ENCODE measurements at regions not wholly inside any gene's neighbourhood (a gene's known extent, or its start where the extent isn't known, plus 50 kb on each side); places are given as distances from the start of the nearest gene placed in this dataset.
"Not testable (repeated sequence)": the region's sequence is repeated elsewhere in the genome, so short reads cannot be mapped to it uniquely, and the experiment has no call there.

DNA sequence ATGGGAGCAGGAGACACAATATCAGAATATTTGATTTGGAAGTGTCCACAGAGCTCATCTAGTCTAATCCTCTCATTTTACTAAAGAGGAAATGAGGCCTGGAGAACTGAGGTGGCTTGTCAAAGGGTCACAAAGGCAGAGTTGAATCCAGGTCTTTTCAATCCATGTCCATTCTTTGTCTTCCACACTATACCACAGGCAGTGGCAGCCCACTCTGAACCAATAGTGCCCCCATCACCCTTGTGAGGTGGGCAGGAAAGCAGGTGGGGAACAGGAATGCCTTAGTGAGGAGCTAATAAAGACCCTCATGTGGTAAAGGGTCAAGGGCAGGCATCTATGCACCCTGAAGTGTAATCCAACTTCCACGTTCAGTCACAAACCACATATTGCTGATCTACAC lies 134.8 kb upstream of the EGLN3 start:
- DNase-seq = no peak

DNA sequence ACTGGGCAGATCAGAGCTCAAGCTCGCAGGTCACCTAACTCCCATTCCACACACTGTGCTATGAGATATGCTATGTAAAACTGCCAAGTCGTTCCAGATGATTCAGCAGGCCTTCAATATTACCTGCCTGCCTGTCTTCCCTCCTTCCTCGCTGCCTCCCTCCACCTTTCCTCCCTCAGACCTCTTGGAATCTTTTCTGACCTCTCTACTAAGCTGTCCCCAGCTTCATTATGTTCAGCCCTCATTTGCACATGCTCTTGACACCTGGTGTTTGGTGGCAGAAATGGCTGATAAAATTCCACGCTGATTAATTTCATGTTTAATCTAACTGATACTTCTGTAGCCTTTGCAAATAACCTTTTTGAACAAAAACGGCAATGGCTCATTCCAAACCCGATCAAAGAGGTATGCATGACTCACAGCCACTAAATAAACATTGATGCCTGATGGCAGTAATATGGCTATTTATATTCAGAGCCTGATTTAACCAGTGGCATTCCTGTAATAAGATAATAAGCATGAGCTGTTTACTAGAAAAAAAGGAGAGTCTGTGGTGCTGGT lies 130.8 kb upstream of the EGLN3 start:
- no peak for DNase-seq

DNA sequence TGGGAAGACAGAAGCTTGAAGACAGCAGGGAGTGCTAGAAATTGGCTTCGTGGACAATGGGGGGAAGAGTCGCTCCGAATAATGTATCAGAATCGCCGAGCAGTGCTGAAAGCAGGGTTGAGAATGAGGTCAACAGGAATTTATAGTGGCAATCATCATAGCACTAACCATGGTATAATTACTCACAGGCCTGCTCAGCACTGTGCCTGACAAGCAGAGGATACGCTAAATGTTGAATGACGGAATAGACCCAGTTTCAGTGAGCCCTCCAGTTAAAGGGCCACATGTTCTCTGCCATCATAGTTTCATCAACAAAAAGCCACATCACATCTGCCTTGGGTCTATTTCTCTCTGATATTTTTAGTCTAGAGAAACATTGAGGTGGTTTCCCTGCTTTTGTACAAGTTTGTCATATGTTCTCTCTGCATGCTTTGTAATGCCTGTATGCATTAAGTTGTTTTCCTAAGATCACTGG lies 130.3 kb upstream of the EGLN3 start:
- DNase-seq = no peak

DNA sequence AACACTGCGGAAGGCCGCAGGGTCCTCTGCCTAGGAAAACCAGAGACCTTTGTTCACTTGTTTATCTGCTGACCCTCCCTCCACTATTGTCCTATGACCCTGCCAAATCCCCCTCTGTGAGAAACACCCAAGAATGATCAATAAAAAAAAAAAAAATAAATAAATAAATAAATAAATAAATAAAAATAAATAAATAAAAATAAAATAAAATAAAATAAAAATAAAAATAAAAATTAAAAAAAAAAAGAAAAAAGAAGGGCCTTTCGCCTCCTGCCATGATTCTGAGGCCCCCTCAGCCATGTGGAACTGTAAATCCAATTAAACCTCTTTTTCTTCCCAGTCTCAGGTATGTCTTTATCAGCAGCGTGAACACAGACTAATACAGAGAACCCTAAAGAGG lies 128.8 kb upstream of the EGLN3 start:
- not testable (repeated sequence) for DNase-seq

DNA sequence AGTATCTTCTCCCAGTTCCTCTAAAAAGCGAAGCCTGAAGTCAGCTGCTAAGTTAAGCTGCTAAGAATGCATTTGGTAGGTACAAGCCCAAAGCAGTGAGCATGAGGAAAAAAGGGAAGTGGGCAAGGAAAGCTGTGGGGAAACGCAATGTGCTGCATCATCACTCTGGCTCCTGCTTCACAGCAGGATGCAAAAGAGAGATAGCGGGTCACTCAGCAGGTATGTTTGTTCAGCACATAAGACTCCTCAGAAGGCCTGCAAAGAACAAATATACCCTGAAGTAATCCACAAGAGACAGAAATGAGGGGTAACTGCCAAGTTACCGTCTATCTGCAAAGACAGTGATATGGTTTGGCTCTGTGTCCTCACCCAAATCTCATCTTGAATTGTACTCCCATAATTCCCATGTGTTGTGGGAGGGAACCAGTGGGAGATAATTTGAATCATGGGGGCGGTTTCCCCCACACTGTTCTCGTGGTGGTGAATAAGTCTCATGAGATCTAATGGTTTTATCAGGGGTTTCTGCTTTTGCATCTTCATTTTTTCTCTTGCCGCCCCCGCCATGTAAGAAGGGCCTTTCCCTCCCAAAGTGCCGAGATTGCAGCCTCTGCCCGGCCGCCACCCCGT lies 127.4 kb upstream of the EGLN3 start:
- peak; percentile 32 for DNase-seq

DNA sequence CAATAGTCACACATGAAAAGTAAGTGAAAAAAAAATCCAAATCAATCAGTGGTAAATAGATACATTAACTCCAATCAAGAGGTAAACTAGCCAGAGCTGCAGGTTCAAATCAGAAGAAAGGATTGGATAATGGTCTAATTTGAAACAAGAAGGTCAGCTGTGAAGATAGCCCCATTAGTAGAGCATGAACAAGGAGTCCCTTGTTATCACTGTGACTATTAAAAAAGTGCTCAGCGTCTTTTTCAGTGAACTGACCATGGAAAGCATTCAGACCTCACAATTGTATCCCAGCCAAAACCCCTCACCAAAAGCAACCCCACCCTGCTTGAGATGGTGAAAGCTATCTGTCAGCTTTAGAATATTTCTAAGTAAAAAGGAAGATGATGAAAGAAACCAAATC lies 125.0 kb upstream of the EGLN3 start:
- DNase-seq = no peak

DNA sequence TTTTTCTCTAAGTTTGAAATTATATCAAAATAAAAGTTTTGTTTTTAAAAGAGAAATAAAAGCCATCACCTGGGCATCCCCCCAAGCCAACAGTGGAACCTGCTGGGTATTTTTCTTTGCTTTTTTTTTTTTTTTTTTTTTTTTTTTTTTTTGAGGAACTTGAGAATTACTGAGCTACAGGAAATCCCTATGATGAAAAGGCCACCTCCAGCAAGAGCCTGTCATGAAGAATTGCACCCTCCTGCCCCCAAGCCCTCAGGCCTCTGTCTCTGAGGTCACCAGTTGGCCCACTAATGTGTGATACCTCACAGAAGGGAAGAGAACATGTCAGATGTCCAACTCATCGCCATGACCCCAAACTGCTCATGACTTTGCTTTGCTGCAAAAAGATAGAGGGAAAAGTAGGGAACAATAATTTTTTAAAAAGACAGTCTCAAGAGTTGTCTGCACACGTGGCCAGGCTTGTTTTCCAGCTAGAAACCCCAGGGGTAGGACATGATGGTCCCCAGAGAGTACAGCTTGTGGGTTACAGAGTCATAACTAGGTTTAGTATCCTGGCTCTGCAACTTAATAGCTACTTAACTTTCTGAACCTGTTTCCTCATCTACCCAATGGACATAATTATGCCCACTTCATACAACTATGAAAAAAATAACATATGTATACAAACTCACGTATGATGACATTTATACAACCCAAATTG lies 124.3 kb upstream of the EGLN3 start:
- peak; percentile 11 for DNase-seq

DNA sequence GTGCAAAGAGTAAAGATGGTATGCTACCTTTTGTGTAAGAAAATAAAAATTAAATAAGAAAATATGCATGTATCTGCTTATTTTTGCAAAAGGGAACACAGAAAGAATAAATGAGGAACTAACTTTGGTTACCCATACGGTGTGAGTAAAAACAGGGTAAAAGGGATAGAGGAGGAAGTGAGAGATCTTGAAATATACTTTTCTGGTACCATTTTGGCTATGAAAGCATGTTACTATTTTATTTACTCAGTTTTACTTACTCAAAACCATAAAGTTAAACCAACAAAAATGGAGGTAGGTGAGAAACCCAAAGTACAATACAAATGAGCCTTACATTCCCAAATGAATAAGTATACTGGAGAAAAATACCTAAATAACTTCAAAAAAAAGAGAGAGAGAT lies 122.0 kb upstream of the EGLN3 start:
- no peak for DNase-seq

DNA sequence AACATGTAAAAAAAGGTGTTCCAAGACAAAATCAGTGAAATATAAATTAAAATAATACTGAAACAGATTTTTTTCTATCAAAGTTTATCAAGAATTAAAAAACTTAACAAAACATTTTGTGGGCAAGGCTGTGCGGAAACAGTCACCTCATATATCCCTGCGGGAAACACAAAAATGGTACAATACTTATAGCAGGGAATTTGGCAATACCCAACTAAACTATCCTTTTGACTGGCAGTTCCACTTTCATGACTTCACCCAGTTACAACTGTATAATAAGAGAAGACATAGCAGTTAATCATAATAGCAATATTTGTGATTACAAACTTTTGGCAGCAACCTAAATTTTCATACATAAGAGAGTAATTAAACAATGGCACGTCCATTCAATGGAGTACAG lies 121.5 kb upstream of the EGLN3 start:
- no peak for DNase-seq

DNA sequence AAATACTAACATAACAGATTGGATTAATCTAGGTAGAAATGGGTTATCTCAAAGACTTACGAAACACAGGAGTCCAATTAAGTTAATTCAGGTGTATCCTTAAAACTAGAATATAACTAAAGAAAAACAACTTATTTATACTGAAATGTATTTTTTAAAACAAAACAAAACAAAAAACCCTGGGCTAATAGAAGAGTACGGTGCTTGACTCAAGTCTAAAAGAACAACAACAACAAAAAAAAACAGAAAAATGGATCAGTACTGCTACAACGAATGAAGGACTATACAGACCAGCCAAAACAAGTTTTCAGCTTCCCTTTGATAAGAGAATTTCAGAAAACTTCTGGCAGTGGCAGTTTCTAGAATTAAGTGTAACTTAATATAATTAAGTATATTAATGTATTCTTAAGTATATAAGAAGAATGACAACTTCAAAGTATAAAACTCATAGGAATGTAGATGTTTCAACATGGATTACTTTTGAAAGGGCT lies 120.1 kb upstream of the EGLN3 start:
- no peak for DNase-seq

DNA sequence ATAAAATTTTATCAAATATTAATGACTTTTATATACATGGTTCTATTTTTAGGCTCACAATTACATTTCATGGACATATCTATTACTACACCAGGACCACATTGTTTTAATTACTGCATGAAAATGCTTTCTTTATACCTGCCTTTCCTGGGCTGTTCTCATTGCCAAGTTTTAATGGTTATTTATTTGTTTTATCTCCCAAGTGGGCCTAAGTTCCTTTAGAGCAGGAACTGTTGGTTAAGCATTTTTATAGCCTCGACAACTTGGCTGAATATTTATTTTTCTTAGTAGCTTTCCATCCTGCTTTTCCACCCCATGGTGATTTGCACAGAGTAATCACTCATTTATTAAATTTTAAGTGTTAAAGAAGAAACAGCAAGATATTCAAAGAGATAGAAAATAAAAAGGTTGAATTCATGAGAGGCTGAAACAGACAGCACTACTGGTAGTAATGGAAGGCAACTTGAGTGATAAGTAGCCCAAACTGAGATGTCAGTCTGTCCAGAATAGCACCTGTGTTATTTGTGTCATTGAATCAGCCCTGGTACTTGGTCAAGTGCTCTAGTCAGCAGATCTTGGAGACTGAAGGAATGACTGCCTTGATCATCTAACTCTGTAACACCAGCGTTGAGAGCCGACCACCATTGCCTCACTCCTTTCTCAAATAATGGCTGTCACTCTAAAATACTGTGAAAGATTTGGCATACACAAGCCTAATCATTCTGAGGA lies 119.1 kb upstream of the EGLN3 start:
- DNase-seq = no peak

DNA sequence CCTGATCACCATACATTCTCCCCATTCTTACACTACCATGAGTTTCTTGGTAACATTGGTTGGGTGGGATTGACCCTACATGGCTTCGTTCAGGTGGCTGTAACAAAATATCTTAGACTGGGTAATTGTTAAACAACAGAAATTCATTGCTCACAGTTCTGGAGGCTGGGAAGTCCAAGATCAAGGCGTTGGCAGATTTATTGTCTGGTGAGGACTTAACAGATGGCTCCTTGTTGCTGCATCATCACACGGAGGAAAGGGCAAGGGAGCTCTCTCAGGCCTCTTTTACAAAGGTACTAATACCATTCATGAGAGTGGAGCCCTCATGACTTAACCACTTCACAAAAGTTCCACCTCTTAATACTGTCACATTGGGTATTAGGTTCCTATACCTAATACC lies 116.7 kb upstream of the EGLN3 start:
- no peak for DNase-seq

DNA sequence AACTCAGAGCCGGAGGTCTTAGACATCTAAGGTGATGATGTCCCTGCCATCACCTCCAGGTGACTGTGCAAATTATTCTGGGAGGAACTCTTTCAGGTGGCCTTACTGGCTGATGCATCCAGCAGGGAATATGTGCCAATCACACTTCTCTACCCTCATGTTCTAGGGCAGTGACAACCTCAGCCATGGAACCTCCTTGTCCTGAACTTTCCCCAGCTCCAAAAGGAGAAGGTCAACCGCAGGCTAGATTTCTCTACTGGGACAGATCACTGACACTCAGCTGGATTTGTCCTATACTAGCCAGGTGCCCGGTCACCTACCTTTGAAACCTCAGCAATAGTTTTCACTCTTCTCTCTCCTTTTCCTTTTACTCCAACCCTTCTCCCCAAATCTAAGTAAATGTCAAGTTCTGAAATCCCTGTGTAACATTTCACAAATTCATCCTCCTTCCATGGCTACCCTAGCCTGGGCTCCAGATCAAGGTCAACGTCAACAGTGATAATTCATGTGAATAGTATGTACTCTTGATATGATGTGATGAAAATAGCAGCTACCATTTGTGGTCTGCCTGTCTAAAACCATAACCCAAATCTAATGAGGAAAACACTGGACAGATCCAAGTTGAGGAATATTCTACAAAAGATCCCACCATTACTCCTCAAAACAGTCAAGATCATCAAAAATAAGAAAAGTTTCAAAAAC lies 115.0 kb upstream of the EGLN3 start:
- no peak for DNase-seq

DNA sequence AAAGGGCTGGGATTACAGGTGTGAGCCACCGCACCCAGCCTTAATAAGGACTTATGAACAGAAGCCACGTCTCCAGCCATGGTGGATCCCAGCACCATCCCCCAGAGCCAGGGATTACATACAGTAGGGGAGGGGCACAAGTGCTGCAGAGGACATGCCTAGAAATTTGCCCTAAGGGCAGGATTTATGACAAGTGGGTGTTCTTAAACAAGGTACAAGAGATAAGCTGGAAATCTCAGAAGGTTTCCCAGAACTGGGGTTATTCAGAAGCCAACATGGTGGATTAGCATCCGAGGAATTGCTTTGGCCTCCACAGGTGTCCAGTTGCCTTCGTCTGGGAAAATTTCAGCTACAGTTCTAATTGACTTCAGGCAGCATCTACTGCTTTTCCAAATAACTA lies 114.4 kb upstream of the EGLN3 start:
- DNase-seq = no peak

DNA sequence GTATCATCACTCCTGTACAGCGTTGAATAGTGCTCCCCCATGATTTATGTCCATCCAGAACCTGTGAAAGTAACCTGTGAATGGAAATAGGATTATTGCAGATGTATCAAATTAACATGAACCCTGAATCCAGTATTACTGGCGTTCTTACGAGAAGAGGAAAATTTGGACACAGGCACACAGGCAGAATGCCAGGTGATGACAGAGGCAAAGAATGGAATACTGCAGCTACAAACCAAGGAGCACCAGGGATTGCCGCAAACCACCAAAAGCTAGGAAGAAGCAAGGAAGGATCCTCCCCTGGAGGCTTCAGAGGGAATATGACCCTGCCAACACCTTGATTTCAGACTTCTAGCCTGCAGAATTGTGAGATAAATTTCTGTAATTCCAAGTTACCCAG lies 113.5 kb upstream of the EGLN3 start:
- DNase-seq = no peak

DNA sequence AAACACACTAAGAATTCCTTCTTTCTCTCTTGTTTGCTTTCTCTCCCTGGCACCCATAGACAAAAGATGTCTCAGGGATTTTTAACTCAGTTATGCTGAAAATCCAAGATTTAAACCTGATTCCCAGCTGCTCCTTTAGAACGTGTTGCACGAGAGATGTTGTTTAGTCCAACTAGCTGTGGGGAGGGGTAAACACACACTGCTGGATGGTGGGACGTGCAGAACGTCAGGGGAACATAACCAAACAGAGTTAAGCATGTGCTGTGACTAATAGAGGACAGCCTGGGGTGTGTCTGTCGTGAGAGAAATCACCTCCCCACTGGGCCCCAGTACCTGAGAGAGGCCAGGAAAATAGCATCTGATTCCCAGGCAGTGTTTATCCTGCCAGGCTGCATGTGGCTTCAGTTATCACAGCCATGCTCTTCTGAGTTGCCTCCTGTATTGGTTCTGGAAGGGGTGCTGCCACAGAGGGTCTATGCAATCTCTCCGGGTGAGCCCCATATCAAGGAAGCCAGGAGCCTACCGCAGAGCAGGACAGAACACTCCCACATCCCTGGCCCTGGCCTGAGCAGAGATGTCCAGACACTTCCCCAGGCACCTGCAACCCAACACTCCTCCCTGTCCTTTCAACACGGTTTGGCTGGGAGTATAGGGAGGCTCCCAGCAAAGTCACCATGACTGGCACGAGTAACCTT lies 112.7 kb upstream of the EGLN3 start:
- no peak for DNase-seq

DNA sequence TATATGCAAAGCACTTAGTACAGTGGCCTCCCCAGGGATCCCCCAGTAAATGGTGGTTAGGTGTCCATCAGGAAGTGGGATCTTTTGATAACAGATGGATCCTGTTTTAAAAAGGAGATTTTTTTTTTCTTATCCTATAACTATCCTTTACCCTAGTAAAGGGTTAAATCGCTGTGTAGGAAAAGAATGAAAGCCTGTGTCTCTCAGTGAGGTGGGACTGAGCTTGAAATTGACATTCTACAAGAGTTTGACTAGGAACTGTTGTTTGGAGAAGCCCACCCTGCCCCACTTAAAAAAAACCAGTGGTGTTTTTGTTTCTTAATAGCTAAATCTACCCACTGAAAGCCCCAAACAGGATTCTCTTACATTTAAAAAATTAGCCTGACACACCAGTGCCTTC lies 112.2 kb upstream of the EGLN3 start:
- DNase-seq = no peak

DNA sequence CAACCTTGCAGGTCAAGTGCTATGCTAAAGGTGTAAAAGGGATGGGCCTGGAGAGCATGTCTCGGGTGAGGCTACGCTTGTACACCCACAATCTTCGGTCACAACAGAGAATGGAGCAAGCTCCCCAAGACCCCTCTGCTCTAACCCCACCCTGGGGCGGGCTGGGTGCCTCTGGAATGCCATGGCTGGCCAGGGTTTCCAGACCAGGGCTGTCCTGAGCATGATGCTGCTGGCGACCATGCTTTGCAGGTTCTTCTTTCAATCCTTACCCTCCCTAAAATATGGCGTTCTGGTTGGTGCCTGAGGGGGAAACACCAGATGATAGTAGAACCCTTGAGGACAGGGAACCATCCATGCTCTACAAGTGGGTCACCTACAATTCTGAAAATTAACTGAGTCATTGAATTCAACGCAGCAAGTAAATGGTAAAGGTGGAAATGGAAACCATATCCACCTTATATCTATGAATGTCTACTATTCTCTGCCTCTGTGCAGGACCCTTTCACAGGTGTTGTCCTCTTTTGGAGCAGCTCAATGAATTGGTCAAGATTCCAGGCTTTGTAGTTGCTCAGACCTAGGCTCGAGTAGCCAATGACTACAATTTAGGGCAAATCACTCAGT lies 111.6 kb upstream of the EGLN3 start:
- no peak for DNase-seq

DNA sequence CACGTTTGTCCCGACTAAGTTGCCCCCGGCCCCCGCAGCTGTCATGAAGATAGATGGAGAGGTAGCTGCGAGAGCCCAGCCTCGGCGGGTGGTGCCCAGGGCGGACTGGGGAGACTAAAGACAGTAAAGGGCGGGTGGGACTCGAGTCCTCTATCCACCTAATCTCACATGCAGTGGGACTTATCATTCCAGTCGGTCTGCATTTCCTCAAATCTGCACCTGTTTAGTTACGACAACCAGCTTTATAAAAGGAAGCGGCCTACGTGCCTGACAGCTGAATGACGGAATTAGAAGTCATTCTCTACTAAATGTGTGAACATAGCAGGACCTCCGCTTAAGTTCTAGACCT lies 109.8 kb upstream of the EGLN3 start:
- no peak for DNase-seq

DNA sequence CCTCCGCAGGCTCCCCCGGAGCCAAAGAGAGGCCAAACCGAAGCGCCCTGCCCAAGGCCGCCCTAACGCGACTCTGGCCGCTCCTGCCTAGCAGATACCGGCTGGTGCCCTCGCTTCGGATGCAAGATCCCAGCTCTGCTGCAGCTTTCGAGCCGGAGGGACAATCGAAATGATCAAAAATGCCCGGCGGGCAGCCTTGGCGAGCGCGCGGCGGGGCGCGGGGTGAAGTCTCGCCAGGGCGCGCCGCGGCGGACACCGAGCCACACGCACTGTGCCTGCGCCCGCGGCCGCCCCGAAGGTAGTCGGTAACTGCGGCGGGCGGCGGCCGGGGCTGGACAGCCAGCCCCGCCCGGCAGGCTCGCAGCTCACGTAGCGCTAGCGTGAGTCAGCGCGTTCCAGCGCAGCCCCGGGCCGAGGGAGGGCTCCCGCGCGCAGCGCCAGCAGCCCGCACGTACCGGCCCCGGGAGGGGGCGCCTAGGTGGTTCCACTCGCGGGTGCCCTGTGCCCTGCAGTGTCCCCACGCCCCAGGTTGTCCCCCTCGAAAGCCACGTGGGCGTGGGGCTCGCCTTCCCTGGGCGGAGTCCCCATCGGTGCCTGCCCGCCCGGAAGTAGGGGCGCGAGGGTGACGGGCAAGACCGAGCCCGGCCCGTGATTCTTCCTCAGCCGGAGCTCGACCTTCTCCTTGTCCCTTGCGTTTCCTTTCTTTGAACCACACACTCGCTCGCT lies 109.2 kb upstream of the EGLN3 start:
- peak; percentile 46 for DNase-seq

Measured in CD4-positive, alpha-beta T cell treated with Interferon gamma for 1 hour (primary cell).